K562 (cell line): ENCODE measurements at regions not wholly inside any gene's neighbourhood (a gene's known extent, or its start where the extent isn't known, plus 50 kb on each side); places are given as distances from the start of the nearest gene placed in this dataset.

ENCODE experiments used
- ATAC-seq: fragments of 200-7000 bp; cut with Tn5 transposase; 3 replicates; pipeline ENCODE4 v1.9.1; 2020; ENCODE audit warnings: moderate library complexity
- BruUV-seq: library from RNA; stranded (reverse); fragments of 400-500 nt; replicated peaks from 2 replicates; lab custom pipeline; 2021; lab: Mats Ljungman, UMichigan
- CTCF ChIA-PET: fragments of 300-600 bp; formaldehyde crosslinking; extraction: SDS; loops from one replicate; lab custom pipeline; 2021; ENCODE audit warnings: low intra/inter-chr PET ratio; lab: Yijun Ruan, JAX
- POLR2A ChIA-PET: fragments of 300-600, 350-650 bp; sonication (Branson Sonifier 250); formaldehyde crosslinking; extraction: SDS; loops from one replicate; lab custom pipeline; 2021; ENCODE audit warnings: antibody characterized with exemption, inconsistent platforms; lab: Yijun Ruan, JAX
- DNase-seq, 4 experiments: peaks; one replicate each; pipeline versions ENCODE4 v3.0.0 to v3.0.0-alpha.2; 2011 to 2018; ENCODE audit warnings: low spot score in 3 of 4, mixed read lengths in 3 of 4; ENCODE audit errors: extremely low read depth in 1 of 4
- FAIRE-seq: peaks from 2 replicates; lab custom pipeline; 2011; peaks lifted over from hg19 to GRCh38; lab: Jason Lieb, UNC
- H2AFZ ChIP-seq: 2 replicates; pipeline ENCODE4 v1.6.0; 2011; ENCODE audit warnings: low read depth, low read length, control low read depth, inconsistent platforms
- H3K27ac ChIP-seq: fragments of 200-600 bp; 3 replicates; pipeline ENCODE4 v1.8.0; 2011; ENCODE audit warnings: low read depth, mild to moderate bottlenecking, control low read depth, inconsistent platforms, low read length, moderate library complexity, mixed read lengths; ENCODE audit errors: extremely low read depth
- H3K27me3 ChIP-seq, 2 experiments: fragments of 300-600 bp in 1 of 2; 2 replicates in 1 of 2; 3 replicates in 1 of 2; pipeline versions ENCODE4 v1.6.0 to v1.8.0; 2011; ENCODE audit warnings: inconsistent platforms in 2 of 2, low read length in 2 of 2, mild to moderate bottlenecking in 1 of 2, mixed read lengths in 1 of 2, moderate library complexity in 1 of 2; ENCODE audit not compliant: control insufficient read depth in 2 of 2, insufficient read depth in 2 of 2
- H3K36me3 ChIP-seq: fragments of 300-600 bp; 3 replicates; pipeline ENCODE4 v1.8.0; 2011; ENCODE audit warnings: mild to moderate bottlenecking, low read length, inconsistent platforms; ENCODE audit not compliant: control insufficient read depth, insufficient read depth
- H3K4me1 ChIP-seq, 2 experiments: fragments of 200-600 bp in 1 of 2; replicated peaks in 1 of 2; 2 replicates in 1 of 2; 3 replicates in 1 of 2; pipeline versions ENCODE4 v1.5.1 to v1.8.0; 2011; ENCODE audit warnings: inconsistent platforms in 2 of 2, low read length in 2 of 2, mild to moderate bottlenecking in 1 of 2, mixed read lengths in 1 of 2, moderate library complexity in 1 of 2; ENCODE audit not compliant: control insufficient read depth in 2 of 2, insufficient read depth in 2 of 2
- H3K4me2 ChIP-seq: 2 replicates; pipeline ENCODE4 v1.6.1; 2011; ENCODE audit warnings: low read length, control low read depth, inconsistent platforms, mixed read lengths; ENCODE audit not compliant: insufficient read depth
- H3K4me3 ChIP-seq: fragments of 200-600 bp; sonication (generic), shearing (Covaris generic); 2 replicates; pipeline ENCODE4 v1.5.1; 2016; ENCODE audit warnings: control low read depth, inconsistent platforms
- H3K79me2 ChIP-seq: fragments of 200-600 bp; 3 replicates; pipeline ENCODE4 v1.8.0; 2011; ENCODE audit warnings: low read length, inconsistent platforms; ENCODE audit not compliant: control insufficient read depth, insufficient read depth
- H3K9ac ChIP-seq, 2 experiments: 2 replicates each; pipeline versions ENCODE4 v1.6.0 to v1.6.1; 2011; ENCODE audit warnings: low read depth in 2 of 2, low read length in 2 of 2, control low read depth in 1 of 2, inconsistent platforms in 1 of 2, mild to moderate bottlenecking in 1 of 2, mixed read lengths in 1 of 2; ENCODE audit not compliant: insufficient read depth in 1 of 2
- H3K9me1 ChIP-seq: one replicate; pipeline ENCODE4 v1.6.0; 2011; ENCODE audit warnings: inconsistent platforms, mild to moderate bottlenecking, low read length, moderate library complexity; ENCODE audit not compliant: control insufficient read depth, insufficient read depth
- H3K9me3 ChIP-seq: replicated peaks from 2 replicates; pipeline ENCODE4 v1.5.1; 2011; ENCODE audit warnings: low read depth, low read length, inconsistent platforms; ENCODE audit not compliant: control insufficient read depth, insufficient read depth
- H4K20me1 ChIP-seq: replicated peaks from 2 replicates; pipeline ENCODE4 v1.6.1; 2011; ENCODE audit warnings: low read length, inconsistent platforms, mixed read lengths; ENCODE audit not compliant: control insufficient read depth, insufficient read depth
- CEBPZ ChIP-seq: fragments of 150-350 bp; IDR thresholded peaks from 2 replicates; pipeline ENCODE4 v1.6.1; 2014; ENCODE audit warnings: low read depth, mild to moderate bottlenecking, low read length, borderline replicate concordance
- FOXP1 ChIP-seq: sonication (generic); formaldehyde crosslinking; IDR thresholded peaks from 2 replicates; pipeline ENCODE4 v1.8.0; 2022; ENCODE audit warnings: mild to moderate bottlenecking, missing genetic modification reagents
- KHSRP ChIP-seq: fragments of 450-650 bp; IDR thresholded peaks from 2 replicates; pipeline ENCODE4 v1.6.1; 2017
- MAFK ChIP-seq: IDR thresholded peaks from 2 replicates; pipeline ENCODE4 v1.6.1; 2011; ENCODE audit warnings: low read length, improper control_type of control experiment
- MGA ChIP-seq: fragments of 450-650 bp; IDR thresholded peaks from 2 replicates; pipeline ENCODE4 v1.6.1; 2016; ENCODE audit warnings: mild to moderate bottlenecking, moderate library complexity
- RAD21 ChIP-seq, 2 experiments: fragments of 250-450 bp in 1 of 2; fragments of 450-650 bp in 1 of 2; sonication (Bioruptor Pico) in 1 of 2; formaldehyde crosslinking in 1 of 2; IDR thresholded peaks in 1 of 2; conservative IDR thresholded peaks in 1 of 2; 2 replicates each; pipeline versions ENCODE4 v1.4.0 to v1.8.0; 2020 to 2022; ENCODE audit warnings: mild to moderate bottlenecking in 2 of 2, moderate library complexity in 1 of 2
- RUNX1 ChIP-seq: sonication (generic); IDR thresholded peaks from 2 replicates; pipeline ENCODE4 v1.6.1; 2016; ENCODE audit warnings: antibody characterized with exemption, low read depth
- WHSC1 ChIP-seq: IDR thresholded peaks from one replicate; pipeline ENCODE4 v1.6.1; 2012; ENCODE audit warnings: low read length, control low read depth, inconsistent platforms
- ZNF311 ChIP-seq: fragments of 250-450 bp; sonication (Bioruptor Pico); IDR thresholded peaks from 2 replicates; pipeline ENCODE4 v1.4.0; 2020; ENCODE audit warnings: mild to moderate bottlenecking, moderate library complexity
- WGBS: fragments of 100-300 bp; shearing (Covaris generic); methylation state at CpG from one replicate; pipeline ENCODE4 v1.1.6; 2016; ENCODE audit warnings: low coverage, mixed read lengths; ENCODE audit not compliant: insufficient coverage; ENCODE audit errors: missing lambda C conversion rate; 5-methylcytosine and 5-hydroxymethylcytosine counted together
- in situ Hi-C: fragments of 300-500 bp; cut with MboI; formaldehyde crosslinking; loops from 4 replicates; pipeline ENCODE4 v1.15.0; 2018; ENCODE audit warnings: inconsistent platforms, mixed read lengths
- intact Hi-C: fragments of 100-400 bp; cut with micrococcal nuclease; formaldehyde crosslinking; loops from 2 replicates; pipeline ENCODE4 v1.14.2; 2022

- Histone ChIP-seq H3K9me1 (no peaks in the 10 kb centered on the region), H3K9me3 (no peaks in the 10 kb centered on the region), H3K27ac (no peak overlapping the region), H3K4me2 (no peak overlapping the region), H2AFZ (no peak overlapping the region), H3K36me3 (no peaks in the 10 kb centered on the region), H3K79me2 (no peaks in the 10 kb centered on the region), H3K4me3 (no peak overlapping the region), H3K4me1 (no peaks in the 10 kb centered on the region), H3K27me3 (no peaks in the 10 kb centered on the region), H3K9ac (no peak overlapping the region), H4K20me1 (no peaks in the 10 kb centered on the region)
- in situ Hi-C loops (no loop called here), intact Hi-C loops (no loop called here)
- 0% methylated on average over 1 of the region's 1 CpG for WGBS
- FAIRE-seq = no peak
- BruUV-seq = no TSS peak
- ATAC-seq = no peak
- no peak for DNase-seq
- ChIA-PET CTCF (no interaction called here), POLR2A (no interaction called here)
- TF ChIP-seq KHSRP (no peak), RUNX1 (no peak), CEBPZ (no peak), WHSC1 (no peak), MAFK (no peak), MGA (no peak), ZNF311 (CRISPR knock-in tag) (no peak), RAD21 (CRISPR knock-in tag; conservative IDR thresholded peaks at IDR 0.05 in 1 of 2, IDR thresholded peaks at IDR 0.05 in 1 of 2) (no peak), FOXP1 (CRISPR knock-in tag) (no peak)
These were observed 1597.1 kb downstream of the ADGRL3 start for GRCh38 chr4:62797221-62797620.
